ENCODE measurements at regions not wholly inside any gene's neighbourhood (a gene's known extent, or its start where the extent isn't known, plus 50 kb on each side); places are given as distances from the start of the nearest gene placed in this dataset.

DNA sequence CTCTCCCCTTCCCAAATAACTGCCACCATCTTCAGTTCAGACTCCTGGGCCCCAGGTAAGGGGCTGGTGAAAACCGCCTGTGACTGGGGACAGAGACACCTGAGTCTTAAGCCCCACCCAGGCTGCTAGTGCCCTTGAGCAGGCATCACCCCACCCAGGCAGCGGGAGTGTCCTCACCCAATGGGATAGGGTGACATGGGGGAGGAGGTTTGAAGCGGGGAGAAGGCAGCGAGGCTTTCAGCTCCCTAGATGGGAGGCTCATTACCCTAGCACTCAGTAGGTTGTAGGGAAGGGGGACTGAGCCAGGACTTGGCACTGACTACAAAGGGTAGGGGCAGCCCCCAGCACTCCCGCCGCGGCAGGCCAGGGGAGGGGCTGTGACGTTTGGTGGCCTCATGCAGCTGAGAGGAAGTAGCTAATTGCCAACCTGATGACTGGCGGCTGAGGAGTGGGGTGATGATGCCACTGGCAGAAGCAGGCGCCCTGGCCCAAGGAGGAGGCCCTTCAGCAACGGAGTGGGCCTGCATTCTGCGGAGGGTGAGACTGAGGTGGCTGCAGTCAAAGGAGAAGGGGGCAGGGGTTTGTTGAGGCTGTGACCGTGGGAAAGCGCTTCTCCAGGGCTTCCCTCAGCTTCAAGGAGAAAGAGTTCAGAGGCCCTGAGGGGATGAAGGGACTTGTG lies 126.9 kb downstream of the MRPL14 start:
- TF ChIP-seq, protein P1, sequence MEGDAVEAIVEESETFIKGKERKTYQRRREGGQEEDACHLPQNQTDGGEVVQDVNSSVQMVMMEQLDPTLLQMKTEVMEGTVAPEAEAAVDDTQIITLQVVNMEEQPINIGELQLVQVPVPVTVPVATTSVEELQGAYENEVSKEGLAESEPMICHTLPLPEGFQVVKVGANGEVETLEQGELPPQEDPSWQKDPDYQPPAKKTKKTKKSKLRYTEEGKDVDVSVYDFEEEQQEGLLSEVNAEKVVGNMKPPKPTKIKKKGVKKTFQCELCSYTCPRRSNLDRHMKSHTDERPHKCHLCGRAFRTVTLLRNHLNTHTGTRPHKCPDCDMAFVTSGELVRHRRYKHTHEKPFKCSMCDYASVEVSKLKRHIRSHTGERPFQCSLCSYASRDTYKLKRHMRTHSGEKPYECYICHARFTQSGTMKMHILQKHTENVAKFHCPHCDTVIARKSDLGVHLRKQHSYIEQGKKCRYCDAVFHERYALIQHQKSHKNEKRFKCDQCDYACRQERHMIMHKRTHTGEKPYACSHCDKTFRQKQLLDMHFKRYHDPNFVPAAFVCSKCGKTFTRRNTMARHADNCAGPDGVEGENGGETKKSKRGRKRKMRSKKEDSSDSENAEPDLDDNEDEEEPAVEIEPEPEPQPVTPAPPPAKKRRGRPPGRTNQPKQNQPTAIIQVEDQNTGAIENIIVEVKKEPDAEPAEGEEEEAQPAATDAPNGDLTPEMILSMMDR (IDR thresholded peaks at IDR 0.05): no peak

DNA sequence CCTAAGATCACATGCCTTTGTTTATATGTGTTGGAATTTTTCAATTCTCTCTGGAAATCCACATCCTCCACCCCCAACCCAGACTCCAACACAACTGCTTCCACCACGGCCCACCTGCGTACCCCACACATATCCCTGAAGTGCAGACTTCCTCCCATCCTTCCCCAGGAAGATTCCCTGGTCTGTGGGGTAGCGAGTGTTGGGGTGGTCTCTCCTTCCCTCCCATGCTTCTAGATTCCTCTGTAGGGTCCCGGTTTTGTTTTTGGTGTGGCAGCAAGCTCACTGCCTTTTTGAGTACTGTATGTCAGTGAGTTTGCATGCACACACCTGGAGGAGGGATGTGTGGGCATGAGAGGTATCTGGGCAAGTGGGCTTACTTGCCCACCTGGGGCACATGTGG lies 127.6 kb downstream of the MRPL14 start:
- TF ChIP-seq, protein P1 (IDR thresholded peaks at IDR 0.05): no peak

DNA sequence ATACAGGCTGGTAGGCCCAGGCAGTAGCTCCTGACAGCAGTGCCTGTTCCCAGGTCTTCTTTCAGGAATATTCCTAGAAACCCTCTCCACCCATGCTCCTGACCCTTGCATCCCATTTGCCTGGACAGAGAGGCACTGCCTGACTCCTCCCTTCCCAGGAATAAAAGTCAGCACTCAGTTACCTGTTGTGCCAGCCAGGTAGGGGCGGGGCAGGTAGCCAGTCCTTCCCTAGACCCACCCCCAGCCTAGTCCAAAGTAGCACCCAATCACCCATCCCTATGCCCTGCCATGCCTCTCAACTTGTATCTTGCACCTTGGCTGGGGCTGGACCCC lies 129.9 kb downstream of the MRPL14 start:
- TF ChIP-seq, protein P1 (IDR thresholded peaks at IDR 0.05): no peak

DNA sequence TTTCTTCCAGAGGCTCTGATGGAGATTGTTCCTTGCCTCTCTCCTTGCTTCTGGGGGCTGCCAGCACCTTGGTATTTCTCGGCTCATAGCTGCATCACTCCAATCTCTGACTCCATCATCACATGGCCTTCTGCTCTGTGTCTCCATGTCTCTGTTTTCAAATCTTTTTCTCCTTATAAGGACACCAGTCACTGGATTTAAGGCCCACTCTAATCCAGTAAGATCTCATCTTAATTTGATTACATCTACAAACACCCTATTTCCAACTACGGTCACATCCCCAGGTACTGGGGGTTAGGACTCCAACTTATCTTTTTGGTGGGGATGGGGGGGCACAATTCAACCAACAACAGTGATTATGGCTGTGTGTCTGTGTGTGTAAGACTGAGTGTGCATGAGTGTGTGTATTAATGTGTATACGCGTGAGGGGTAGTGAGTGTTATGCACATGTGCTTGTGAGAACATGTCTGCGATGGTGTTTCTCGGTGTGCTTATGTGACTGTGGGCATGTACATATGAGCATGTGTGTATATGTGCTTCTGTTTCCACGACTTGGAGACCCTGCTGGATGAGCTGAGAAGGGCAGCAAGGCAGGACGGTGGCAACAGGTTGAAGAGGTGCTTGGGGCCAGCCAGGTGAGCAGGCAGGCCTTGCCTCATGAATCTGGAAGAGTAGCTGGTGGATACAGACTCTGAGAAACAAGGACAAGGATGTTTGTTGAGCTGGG lies 130.5 kb downstream of the MRPL14 start:
- TF ChIP-seq, protein P1 (IDR thresholded peaks at IDR 0.05): no peak

DNA sequence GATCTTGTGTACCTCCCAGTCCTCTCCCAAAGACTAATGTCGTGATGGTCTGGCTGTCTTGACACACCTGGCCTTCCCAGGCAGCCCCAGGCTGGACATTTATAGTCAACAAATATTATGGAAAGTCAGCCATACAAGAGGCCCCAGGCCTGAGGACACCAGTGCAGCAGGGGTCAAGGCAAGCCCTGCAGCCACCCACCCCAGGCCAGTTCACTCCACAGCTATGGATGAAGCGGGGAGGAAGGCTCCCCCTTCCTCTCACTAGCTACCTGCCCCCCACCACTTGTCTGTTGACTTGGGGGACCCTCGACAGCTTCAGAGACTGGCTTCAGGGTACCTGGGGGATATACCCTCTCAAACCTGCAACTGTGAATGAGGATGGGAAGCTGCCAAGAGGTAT lies 132.1 kb downstream of the MRPL14 start:
- TF ChIP-seq, protein P1 (IDR thresholded peaks at IDR 0.05): no peak

DNA sequence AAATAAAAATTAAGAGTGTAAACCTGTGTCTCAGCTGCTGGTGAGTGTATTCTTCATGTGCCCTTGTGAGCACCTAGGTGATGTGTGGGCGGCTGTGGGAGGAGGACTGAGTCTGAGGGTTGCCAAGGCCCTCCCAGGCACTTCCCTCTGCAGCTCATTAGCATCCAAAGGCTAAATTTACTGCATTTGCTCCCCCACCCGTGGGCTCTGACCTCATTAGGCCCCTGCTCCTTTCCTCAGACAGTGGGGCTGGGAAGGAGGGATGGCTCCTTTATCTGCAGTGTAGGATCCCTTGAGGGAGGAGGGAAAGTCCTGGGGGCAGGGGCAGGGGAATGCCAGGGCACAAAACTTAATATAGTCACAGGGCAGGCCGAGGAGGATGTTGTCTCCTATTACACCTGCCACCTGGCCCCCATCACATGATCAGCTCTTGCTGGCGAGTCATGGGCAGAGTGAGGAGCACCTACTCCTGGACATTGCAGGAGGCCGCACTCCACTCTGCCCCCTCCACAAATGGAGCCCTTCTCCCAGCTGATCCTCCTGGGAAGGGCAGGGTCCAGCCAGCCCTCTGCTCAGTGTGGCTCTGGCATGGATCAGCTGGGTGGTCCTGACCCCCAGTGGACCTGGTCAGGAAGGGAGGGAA lies 133.2 kb downstream of the MRPL14 start:
- TF ChIP-seq, protein P1 (IDR thresholded peaks at IDR 0.05): no peak

DNA sequence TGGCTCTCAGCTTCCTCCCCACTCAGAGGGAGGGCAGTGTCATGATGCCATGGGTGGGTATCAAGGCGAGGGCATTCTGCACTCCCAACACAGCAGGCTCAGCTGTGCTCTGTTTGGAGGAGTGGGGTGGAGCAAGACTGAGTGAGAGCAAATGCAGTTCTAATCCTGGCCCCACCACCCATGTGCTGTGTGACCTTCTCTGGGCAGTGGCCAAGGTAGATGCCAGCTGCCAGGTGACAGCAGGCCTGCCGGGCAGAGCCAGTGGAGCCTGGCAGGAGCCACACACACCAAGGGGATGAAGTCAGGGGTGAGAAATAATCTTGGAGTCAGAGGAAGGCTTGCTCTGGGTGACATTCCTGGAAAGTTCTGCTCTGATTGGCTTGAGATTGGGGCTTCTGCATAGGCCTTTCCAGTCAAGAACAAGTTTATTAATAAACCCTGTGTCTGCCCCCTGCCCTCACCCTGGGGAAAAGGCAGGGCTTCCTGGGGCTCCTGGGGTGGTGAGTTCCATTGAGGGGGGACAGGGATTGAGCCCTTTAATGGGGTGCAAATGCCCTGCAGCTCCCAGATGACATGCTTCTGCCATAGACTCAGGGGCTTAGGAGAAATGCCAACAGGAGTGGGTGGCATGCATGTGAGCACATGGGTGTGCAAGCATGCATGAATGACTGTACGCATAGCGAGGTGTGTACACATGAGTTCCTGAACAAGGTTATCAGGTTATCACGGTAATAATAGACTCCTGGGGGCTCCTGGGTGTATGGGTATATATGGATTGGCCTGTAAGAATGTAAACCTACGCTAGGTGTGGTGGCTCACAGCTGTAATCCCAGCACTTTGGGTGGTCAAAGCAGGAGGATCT lies 134.2 kb downstream of the MRPL14 start:
- TF ChIP-seq, protein P1 (IDR thresholded peaks at IDR 0.05): no peak

Data from LNCAP (cell line).